ENCODE measurements at regions not wholly inside any gene's neighbourhood (a gene's known extent, or its start where the extent isn't known, plus 50 kb on each side); places are given as distances from the start of the nearest gene placed in this dataset.

DNA sequence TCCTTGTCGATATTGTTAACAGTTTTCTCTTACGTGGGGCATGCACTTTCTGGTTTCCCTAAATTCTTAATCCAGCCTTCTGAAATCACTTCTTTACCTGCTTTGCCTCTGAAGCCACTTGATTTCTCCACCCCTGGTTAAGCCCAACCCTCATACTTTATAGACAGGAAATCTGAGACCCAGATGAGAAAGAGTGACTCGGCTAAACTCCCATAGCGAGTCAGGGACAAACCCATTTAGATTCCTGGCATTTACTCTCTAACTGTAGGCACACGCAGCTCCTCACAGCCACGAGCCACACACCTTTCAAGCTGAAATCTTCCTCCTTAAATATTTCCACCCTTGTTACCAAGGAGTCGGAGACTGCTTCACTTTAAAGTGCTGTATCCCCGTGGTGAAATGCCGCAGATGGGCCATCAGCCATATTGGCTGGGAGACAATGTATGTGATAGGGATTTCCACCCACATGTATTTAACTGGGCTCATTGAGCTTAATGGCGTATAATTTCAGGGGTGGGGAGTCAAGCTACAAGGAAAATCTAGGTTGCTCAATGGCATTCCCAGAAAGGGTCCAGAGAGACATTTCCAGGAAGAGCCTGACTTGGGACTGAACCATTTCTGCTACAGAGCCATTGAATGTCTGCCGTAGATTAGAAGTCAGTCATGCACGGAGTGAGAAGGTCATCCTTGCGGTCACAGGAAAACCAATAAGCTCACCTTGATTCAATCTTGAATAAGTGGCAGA, 49.9 kb upstream of the GRK3 start:
- no peaks in the 10 kb centered on the region for H3K36me3 ChIP-seq (ENCODE audit: control insufficient read depth, insufficient read depth, low read length)
- no peak for DNase-seq (ENCODE audit: extremely low read depth, insufficient read length)
- TF ChIP-seq, protein P1, sequence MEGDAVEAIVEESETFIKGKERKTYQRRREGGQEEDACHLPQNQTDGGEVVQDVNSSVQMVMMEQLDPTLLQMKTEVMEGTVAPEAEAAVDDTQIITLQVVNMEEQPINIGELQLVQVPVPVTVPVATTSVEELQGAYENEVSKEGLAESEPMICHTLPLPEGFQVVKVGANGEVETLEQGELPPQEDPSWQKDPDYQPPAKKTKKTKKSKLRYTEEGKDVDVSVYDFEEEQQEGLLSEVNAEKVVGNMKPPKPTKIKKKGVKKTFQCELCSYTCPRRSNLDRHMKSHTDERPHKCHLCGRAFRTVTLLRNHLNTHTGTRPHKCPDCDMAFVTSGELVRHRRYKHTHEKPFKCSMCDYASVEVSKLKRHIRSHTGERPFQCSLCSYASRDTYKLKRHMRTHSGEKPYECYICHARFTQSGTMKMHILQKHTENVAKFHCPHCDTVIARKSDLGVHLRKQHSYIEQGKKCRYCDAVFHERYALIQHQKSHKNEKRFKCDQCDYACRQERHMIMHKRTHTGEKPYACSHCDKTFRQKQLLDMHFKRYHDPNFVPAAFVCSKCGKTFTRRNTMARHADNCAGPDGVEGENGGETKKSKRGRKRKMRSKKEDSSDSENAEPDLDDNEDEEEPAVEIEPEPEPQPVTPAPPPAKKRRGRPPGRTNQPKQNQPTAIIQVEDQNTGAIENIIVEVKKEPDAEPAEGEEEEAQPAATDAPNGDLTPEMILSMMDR (IDR thresholded peaks at IDR 0.05; ENCODE audit: insufficient read depth, low read length, poor library complexity, severe bottlenecking), result no peak
- H3K4me3 ChIP-seq (replicated peaks; ENCODE audit: low read depth, low read length), result no peak overlapping the region
- no peaks in the 10 kb centered on the region for H3K27me3 ChIP-seq (replicated peaks; ENCODE audit: control insufficient read depth, insufficient read depth, low read length)

Measured in GM06990 (cell line).